HCT116 (cell line): ENCODE measurements at regions not wholly inside any gene's neighbourhood (a gene's known extent, or its start where the extent isn't known, plus 50 kb on each side); places are given as distances from the start of the nearest gene placed in this dataset.

Experiments used
- ATAC-seq: fragments of 200-7000 bp; cut with Tn5 transposase; 2 replicates; pipeline ENCODE4 v1.9.1; 2020; ENCODE audit warnings: mild to moderate bottlenecking, moderate library complexity
- BruUV-seq: library from RNA; stranded (reverse); fragments of 400-500 nt; replicated peaks from 2 replicates; lab custom pipeline; 2021; lab: Mats Ljungman, UMichigan
- CTCF ChIA-PET: fragments of 300-600 bp; sonication (Branson Sonifier 250); formaldehyde crosslinking; loops from one replicate; lab custom pipeline; 2021; ENCODE audit warnings: antibody characterized with exemption; lab: Charles Lee
- POLR2A ChIA-PET: fragments of 300-600, 350-600 bp; sonication (Branson Sonifier 250); formaldehyde crosslinking; loops from one replicate; lab custom pipeline; 2021; ENCODE audit warnings: antibody characterized with exemption; lab: Charles Lee
- RAD21 ChIA-PET, 2 experiments: fragments of 300-600 bp; sonication (Branson Sonifier 250); formaldehyde crosslinking; loops; one replicate each; lab custom pipeline; 2023; ENCODE audit warnings: low total read pairs in 2 of 2; ENCODE audit not compliant: uncharacterized antibody in 2 of 2, unreplicated experiment in 2 of 2, low non-redundant PET in 1 of 2; lab: Charles Lee
- DNase-seq: peaks from one replicate; pipeline ENCODE4 v3.0.0-alpha.2; 2010; ENCODE audit warnings: low read depth, low spot score
- H2AFZ ChIP-seq: fragments of 200-600 bp; shearing (Covaris generic), sonication (generic); 2 replicates; pipeline ENCODE4 v1.6.1; 2017; ENCODE audit warnings: low read depth, mixed run types, mixed read lengths, antibody characterized with exemption, low read length; ENCODE audit not compliant: poor library complexity, severe bottlenecking
- H3K27ac ChIP-seq: 2 replicates; pipeline ENCODE4 v1.5.1; 2012; ENCODE audit warnings: low read depth, low read length
- H3K27me3 ChIP-seq: fragments of 200-600 bp; sonication (generic); 2 replicates; pipeline ENCODE4 v1.6.1; 2016; ENCODE audit warnings: mixed run types, low read length, mixed read lengths; ENCODE audit not compliant: insufficient read depth
- H3K36me3 ChIP-seq, 2 experiments: fragments of 200-500 bp in 1 of 2; fragments of 200-600 bp in 1 of 2; sonication (Bioruptor generic) in 1 of 2; sonication (generic) in 1 of 2; 2 replicates each; pipeline versions ENCODE4 v1.5.1 to v1.6.1; 2014 to 2016; ENCODE audit warnings: low read length in 2 of 2, inconsistent platforms in 1 of 2, mixed read lengths in 1 of 2, mixed run types in 1 of 2; ENCODE audit not compliant: insufficient read depth in 2 of 2, control insufficient read depth in 1 of 2
- H3K4me1 ChIP-seq, 2 experiments: fragments of 200-600 bp in 1 of 2; sonication (generic) in 1 of 2; 2 replicates each; pipeline versions ENCODE4 v1.5.1 to v1.6.1; 2012 to 2017; ENCODE audit warnings: low read length in 2 of 2, inconsistent platforms in 1 of 2, mild to moderate bottlenecking in 1 of 2, mixed read lengths in 1 of 2, mixed run types in 1 of 2, moderate library complexity in 1 of 2; ENCODE audit not compliant: insufficient read depth in 2 of 2, control insufficient read depth in 1 of 2
- H3K4me2 ChIP-seq: fragments of 200-600 bp; sonication (generic); 2 replicates; pipeline ENCODE4 v1.6.1; 2017; ENCODE audit warnings: mixed run types, low read length, mixed read lengths
- H3K4me3 ChIP-seq, 2 experiments: fragments of 200-600 bp in 1 of 2; sonication (generic) in 1 of 2; replicated peaks in 1 of 2; 2 replicates each; pipeline ENCODE4 v1.5.1; 2011 to 2016; ENCODE audit warnings: low read length in 2 of 2, control low read depth in 1 of 2, low read depth in 1 of 2, mild to moderate bottlenecking in 1 of 2, mixed read lengths in 1 of 2, mixed run types in 1 of 2
- H3K79me2 ChIP-seq: fragments of 200-600 bp; sonication (generic); 2 replicates; pipeline ENCODE4 v1.6.1; 2017; ENCODE audit warnings: mild to moderate bottlenecking, mixed run types, low read length, moderate library complexity, mixed read lengths; ENCODE audit not compliant: insufficient read depth
- H3K9ac ChIP-seq: fragments of 200-600 bp; sonication (generic); 2 replicates; pipeline ENCODE4 v1.6.1; 2016; ENCODE audit warnings: low read length, mixed read lengths
- H3K9me2 ChIP-seq: fragments of 200-600 bp; sonication (generic), shearing (Covaris generic); 2 replicates; pipeline ENCODE4 v1.6.1; 2017; ENCODE audit warnings: mixed run types, mild to moderate bottlenecking, moderate library complexity; ENCODE audit not compliant: insufficient read depth
- H3K9me3 ChIP-seq, 2 experiments: fragments of 200-500 bp in 1 of 2; fragments of 200-600 bp in 1 of 2; sonication (Bioruptor generic) in 1 of 2; sonication (generic) in 1 of 2; 2 replicates each; pipeline ENCODE4 v1.6.1; 2014 to 2017; ENCODE audit warnings: low read length in 2 of 2, mixed read lengths in 2 of 2, inconsistent platforms in 1 of 2, low read depth in 1 of 2, mild to moderate bottlenecking in 1 of 2, mixed run types in 1 of 2, moderate library complexity in 1 of 2; ENCODE audit not compliant: control insufficient read depth in 1 of 2, insufficient read depth in 1 of 2
- H4K20me1 ChIP-seq: fragments of 200-600 bp; sonication (generic), shearing (Covaris generic); 2 replicates; pipeline ENCODE4 v1.6.1; 2017; ENCODE audit warnings: mixed run types, mild to moderate bottlenecking, moderate library complexity; ENCODE audit not compliant: insufficient read depth
- ATF3 ChIP-seq: IDR thresholded peaks from 2 replicates; pipeline ENCODE4 v1.6.1; 2012
- CBX3 ChIP-seq: IDR thresholded peaks from 2 replicates; pipeline ENCODE4 v1.6.1; 2012; ENCODE audit warnings: low read depth
- EGR1 ChIP-seq: IDR thresholded peaks from 2 replicates; pipeline ENCODE4 v1.6.1; 2012; ENCODE audit warnings: low read depth
- ELF1 ChIP-seq: IDR thresholded peaks from 2 replicates; pipeline ENCODE4 v1.6.1; 2012; ENCODE audit warnings: low read depth, borderline replicate concordance
- EZH2 ChIP-seq: fragments of 200-600 bp; sonication (generic); IDR thresholded peaks from 2 replicates; pipeline ENCODE4 v1.6.1; 2017; ENCODE audit warnings: antibody characterized with exemption, mixed run types
- EZH2phosphoT487 ChIP-seq: fragments of 200-600 bp; IDR thresholded peaks from 2 replicates; pipeline ENCODE4 v1.6.1; 2018; ENCODE audit warnings: antibody characterized with exemption, borderline replicate concordance
- JUND ChIP-seq: IDR thresholded peaks from 2 replicates; pipeline ENCODE4 v1.6.1; 2012
- MAX ChIP-seq: IDR thresholded peaks from 2 replicates; pipeline ENCODE4 v1.6.1; 2012
- POLR2A ChIP-seq: IDR thresholded peaks from 2 replicates; pipeline ENCODE4 v1.7.0; 2011; ENCODE audit warnings: borderline replicate concordance; ENCODE audit not compliant: insufficient read depth, insufficient read length; ENCODE audit errors: extremely low read depth
- POLR2AphosphoS5 ChIP-seq: IDR thresholded peaks from 2 replicates; pipeline ENCODE4 v1.6.1; 2011; ENCODE audit warnings: mild to moderate bottlenecking, low read depth, low read length, moderate library complexity
- RAD21 ChIP-seq: IDR thresholded peaks from 2 replicates; pipeline ENCODE4 v1.6.1; 2012; ENCODE audit warnings: low read depth, mild to moderate bottlenecking
- REST ChIP-seq: IDR thresholded peaks from 2 replicates; pipeline ENCODE4 v1.6.1; 2012; ENCODE audit warnings: low read depth
- SIN3A ChIP-seq: IDR thresholded peaks from 2 replicates; pipeline ENCODE4 v1.6.1; 2012; ENCODE audit warnings: low read depth
- SRF ChIP-seq: IDR thresholded peaks from 2 replicates; pipeline ENCODE4 v1.6.1; 2012; ENCODE audit warnings: low read depth
- TCF7L2 ChIP-seq: IDR thresholded peaks from 2 replicates; pipeline ENCODE4 v1.7.0; 2011; ENCODE audit warnings: borderline replicate concordance, inconsistent platforms; ENCODE audit not compliant: insufficient read depth, insufficient read length; ENCODE audit errors: extremely low read depth
- YY1 ChIP-seq: IDR thresholded peaks from 2 replicates; pipeline ENCODE4 v1.6.1; 2011; ENCODE audit warnings: low read length, low read depth, moderate library complexity, mild to moderate bottlenecking; ENCODE audit not compliant: insufficient replicate concordance; ENCODE audit errors: extremely low read depth
- ZBTB33 ChIP-seq: IDR thresholded peaks from 2 replicates; pipeline ENCODE4 v1.6.1; 2011; ENCODE audit warnings: mild to moderate bottlenecking, low read length, moderate library complexity; ENCODE audit not compliant: insufficient replicate concordance; ENCODE audit errors: extremely low read depth
- ZFX ChIP-seq: fragments of 450-650 bp; IDR thresholded peaks from 2 replicates; pipeline ENCODE4 v1.6.1; 2017
- ZNF274 ChIP-seq: fragments of 200-500 bp; sonication (Bioruptor generic); IDR thresholded peaks from 2 replicates; pipeline ENCODE4 v1.6.1; 2014; ENCODE audit warnings: mild to moderate bottlenecking, low read depth, low read length, inconsistent platforms
- intact Hi-C: fragments of 100-400 bp; cut with micrococcal nuclease; formaldehyde crosslinking; loops from 2 replicates; pipeline ENCODE4 v1.10.0; 2022

- TF ChIP-seq EZH2phosphoT487 = no peak
- TF ChIP-seq ZBTB33 = no peak
- TF ChIP-seq JUND = no peak
- no peak for TF ChIP-seq REST
- no peak for TF ChIP-seq POLR2AphosphoS5
- no peak for TF ChIP-seq SRF
- TF ChIP-seq ZNF274 = no peak
- no peak for TF ChIP-seq YY1
- no peak for TF ChIP-seq MAX
- TF ChIP-seq RAD21 = no peak
- TF ChIP-seq ELF1 = no peak
- no peak for TF ChIP-seq SIN3A
- TF ChIP-seq CBX3 = no peak
- no peak for TF ChIP-seq POLR2A
- TF ChIP-seq TCF7L2 = no peak
- no peak for TF ChIP-seq ATF3
- no peak for TF ChIP-seq ZFX
- TF ChIP-seq EGR1 = no peak
- TF ChIP-seq EZH2 = no peak
- ChIA-PET POLR2A (no interaction called here), RAD21 (no interaction called here), CTCF (interaction anchor here (2.2 kb wide), 1 partner anchor 9 kb away, joined by 9 read pairs; no protein-coding TSS in a partner anchor)
- DNase-seq (no peak), ATAC-seq (no peak)
- Histone ChIP-seq H3K79me2 (no peaks in the 10 kb centered on the region), H3K27me3 (no peaks in the 10 kb centered on the region), H2AFZ (no peak overlapping the region), H3K9me3 (no peaks in the 10 kb centered on the region), H3K4me2 (no peak overlapping the region), H3K4me1 (no peaks in the 10 kb centered on the region), H3K9me2 (no peaks in the 10 kb centered on the region), H3K27ac (no peak overlapping the region), H4K20me1 (no peaks in the 10 kb centered on the region), H3K9ac (no peak overlapping the region), H3K36me3 (no peaks in the 10 kb centered on the region), H3K4me3 (no peak overlapping the region)
- intact Hi-C loops = no loop called here
- BruUV-seq = no TSS peak
Observed at GRCh38 chr3:102665183-102665582, 230.4 kb downstream of the ZPLD1 start.
